CD4-positive, CD25-positive, alpha-beta regulatory T cell (primary cell): ENCODE measurements at regions not wholly inside any gene's neighbourhood (a gene's known extent, or its start where the extent isn't known, plus 50 kb on each side); places are given as distances from the start of the nearest gene placed in this dataset.

Experiments used
- ATAC-seq, 2 donors: fragments of 150-1000 bp; cut with Tn5 transposase; one replicate each; pipeline ENCODE4 v1.10.0; 2021; ENCODE audit warnings: low read depth in 2 of 2, moderate number of reproducible peaks in 2 of 2, moderate library complexity in 1 of 2
- DNase-seq, 3 donors: peaks; one replicate each; pipeline versions ENCODE4 v3.0.0 to v3.0.0-alpha.2; 2012 to 2022; ENCODE audit warnings: mixed read lengths in 1 of 3
- H3K27ac ChIP-seq: one replicate; pipeline ENCODE4 v1.7.0; 2013; ENCODE audit warnings: mild to moderate bottlenecking, low read length; ENCODE audit not compliant: insufficient read depth, poor library complexity, severe bottlenecking
- H3K27me3 ChIP-seq: one replicate; pipeline ENCODE4 v1.7.0; 2013; ENCODE audit warnings: low read length; ENCODE audit not compliant: control insufficient read depth, insufficient read depth
- H3K36me3 ChIP-seq: one replicate; pipeline ENCODE4 v1.7.0; 2013; ENCODE audit warnings: mild to moderate bottlenecking, low read length, moderate library complexity; ENCODE audit not compliant: control insufficient read depth, insufficient read depth
- H3K4me1 ChIP-seq: 2 replicates; pipeline ENCODE4 v1.7.0; 2013; ENCODE audit warnings: mild to moderate bottlenecking, low read length; ENCODE audit not compliant: insufficient read depth, control insufficient read depth, poor library complexity, severe bottlenecking
- H3K4me3 ChIP-seq: one replicate; pipeline ENCODE4 v1.7.0; 2013; ENCODE audit warnings: low read depth, mild to moderate bottlenecking, low read length, moderate library complexity
- H3K9me3 ChIP-seq, 2 experiments: 1 replicate in 1 of 2; 2 replicates in 1 of 2; pipeline ENCODE4 v1.7.0; 2013; ENCODE audit warnings: low read length in 2 of 2, mild to moderate bottlenecking in 1 of 2, moderate library complexity in 1 of 2; ENCODE audit not compliant: control insufficient read depth in 2 of 2
- H3K27ac Mint-ChIP-seq, 3 donors: one replicate each; pipeline ENCODE4 v1.8.0; 2020 to 2022; ENCODE audit warnings: mild to moderate bottlenecking in 3 of 3, mixed read lengths in 3 of 3, moderate library complexity in 2 of 3
- H3K27me3 Mint-ChIP-seq: one replicate; pipeline ENCODE4 v1.8.0; 2022; ENCODE audit warnings: mild to moderate bottlenecking, mixed read lengths
- H3K36me3 Mint-ChIP-seq: one replicate; pipeline ENCODE4 v1.8.0; 2020; ENCODE audit warnings: mixed read lengths
- H3K4me1 Mint-ChIP-seq, 4 donors: one replicate each; pipeline ENCODE4 v1.8.0; 2020 to 2022; ENCODE audit warnings: mixed read lengths in 4 of 4, mild to moderate bottlenecking in 1 of 4
- H3K4me3 Mint-ChIP-seq, 4 donors: one replicate each; pipeline ENCODE4 v1.8.0; 2020 to 2022; ENCODE audit warnings: mild to moderate bottlenecking in 4 of 4, mixed read lengths in 4 of 4, moderate library complexity in 3 of 4
- H3K9me3 Mint-ChIP-seq, 7 donors: one replicate each; pipeline ENCODE4 v1.8.0; 2020 to 2022; ENCODE audit warnings: mixed read lengths in 7 of 7, mild to moderate bottlenecking in 3 of 7, moderate library complexity in 2 of 7

DNA sequence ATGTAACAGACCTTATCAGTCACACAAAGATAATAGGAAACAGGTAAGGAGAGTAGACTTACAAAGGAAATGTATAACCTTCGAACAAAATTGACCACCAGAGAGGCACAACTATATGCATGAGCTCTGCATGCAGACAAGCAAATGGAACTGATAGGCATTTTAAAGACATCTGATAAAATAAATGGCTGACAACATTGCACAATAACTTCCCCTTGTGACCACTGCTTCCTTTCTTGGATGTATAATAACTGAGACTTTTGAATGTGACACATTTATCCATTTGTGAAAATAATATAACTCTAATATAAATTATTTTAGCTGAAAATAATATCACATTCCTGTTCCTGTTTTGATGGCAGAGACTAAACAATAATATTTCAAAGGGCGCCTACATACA is 654.2 kb upstream of the STEAP1 start:
- no peak for ATAC-seq
- Mint-ChIP-seq H3K4me3 (no peak overlapping the region), H3K4me1 (no peaks in the 10 kb centered on the region)

DNA sequence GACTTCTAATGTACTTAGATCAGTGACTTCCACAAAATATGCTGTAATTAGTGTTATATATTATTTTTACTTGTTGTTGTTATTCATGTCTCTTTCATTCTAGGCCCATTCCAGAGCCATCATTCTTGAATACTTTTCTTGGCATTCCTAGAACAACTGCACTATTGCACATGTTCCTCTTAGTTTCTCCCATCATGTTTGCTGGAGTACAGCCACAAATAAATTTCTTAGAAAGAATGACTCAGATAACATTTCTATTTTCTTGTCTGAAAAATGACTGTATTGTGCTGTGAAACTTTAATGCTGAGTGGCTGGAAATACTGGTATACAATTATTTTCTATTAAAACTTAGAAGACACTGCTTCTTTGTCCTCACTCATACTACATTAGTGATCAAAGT is 651.0 kb upstream of the STEAP1 start:
- Histone ChIP-seq H3K36me3 (no peaks in the 10 kb centered on the region), H3K27ac (no peak overlapping the region), H3K27me3 (no peaks in the 10 kb centered on the region), H3K4me3 (no peak overlapping the region), H3K4me1 (no peaks in the 10 kb centered on the region), H3K9me3 (peaks cover 0 to 3% of the 10 kb centered on the region in 2 experiments)
- Mint-ChIP-seq H3K27ac (no peak overlapping the region), H3K36me3 (no peaks in the 10 kb centered on the region), H3K4me3 (no peak overlapping the region), H3K27me3 (no peaks in the 10 kb centered on the region), H3K4me1 (no peaks in the 10 kb centered on the region), H3K9me3 (peaks cover 0 to 21% (median 3%) of the 10 kb centered on the region in 7 donors)
- ATAC-seq (no peak), DNase-seq (no peak)

More for the DNA sequence above, 654.2 kb upstream of the STEAP1 start:
- peaks cover 0 to 36% (median 4%) of the 10 kb centered on the region in 7 donors for H3K9me3 Mint-ChIP-seq
- no peaks in the 10 kb centered on the region for H3K4me1 ChIP-seq
- H3K36me3 Mint-ChIP-seq, result no peaks in the 10 kb centered on the region
- no peaks in the 10 kb centered on the region for H3K27me3 ChIP-seq
- DNase-seq, result no peak
- H3K27ac Mint-ChIP-seq, result no peak overlapping the region
- H3K27me3 Mint-ChIP-seq, result no peaks in the 10 kb centered on the region
- no peak overlapping the region for H3K4me3 ChIP-seq
- H3K27ac ChIP-seq, result no peak overlapping the region
- no peaks in the 10 kb centered on the region for H3K36me3 ChIP-seq
- peaks cover 0 to 3% of the 10 kb centered on the region in 2 experiments for H3K9me3 ChIP-seq

- no peak overlapping the region for H3K27ac ChIP-seq
- H3K4me1 ChIP-seq, result no peaks in the 10 kb centered on the region
- H3K4me3 ChIP-seq, result no peak overlapping the region
- H3K27ac Mint-ChIP-seq, result no peak overlapping the region
- H3K36me3 Mint-ChIP-seq, result no peaks in the 10 kb centered on the region
- no peak for ATAC-seq
- H3K4me3 Mint-ChIP-seq, result no peak overlapping the region
- H3K27me3 Mint-ChIP-seq, result no peaks in the 10 kb centered on the region
- DNase-seq, result no peak
- H3K36me3 ChIP-seq, result no peaks in the 10 kb centered on the region
- H3K9me3 ChIP-seq, result no peaks in the 10 kb centered on the region
- no peaks in the 10 kb centered on the region for H3K27me3 ChIP-seq
- H3K9me3 Mint-ChIP-seq, result peaks cover 0 to 14% (median 5%) of the 10 kb centered on the region in 7 donors
- H3K4me1 Mint-ChIP-seq, result no peaks in the 10 kb centered on the region
Observed at GRCh38 chr7:89507034-89507433, 647.2 kb upstream of the STEAP1 start.

DNA sequence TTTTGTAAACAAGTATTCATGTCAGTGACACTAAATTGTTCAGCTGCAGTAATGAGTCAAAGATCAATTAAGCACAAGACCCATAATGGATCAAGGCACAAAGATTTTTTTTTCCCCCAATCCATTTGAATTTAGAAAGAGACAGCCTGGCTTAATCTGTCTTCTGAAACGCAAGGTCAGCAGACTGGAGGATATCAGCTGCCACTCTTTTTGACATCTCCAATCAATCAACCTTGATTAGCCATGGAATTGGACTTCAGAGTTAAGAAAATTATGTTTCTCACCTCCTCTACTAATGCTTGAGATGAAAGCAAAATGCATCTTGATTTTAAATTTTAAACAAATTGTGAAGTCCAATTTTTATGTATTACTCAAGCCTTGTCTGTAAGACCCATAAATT is 642.4 kb upstream of the STEAP1 start:
- no peaks in the 10 kb centered on the region for H3K27me3 Mint-ChIP-seq
- H3K36me3 Mint-ChIP-seq, result no peaks in the 10 kb centered on the region
- DNase-seq (no peak), ATAC-seq (no peak)
- H3K4me3 Mint-ChIP-seq, result no peak overlapping the region
- Histone ChIP-seq H3K4me1 (no peaks in the 10 kb centered on the region), H3K9me3 (no peaks in the 10 kb centered on the region), H3K4me3 (no peak overlapping the region), H3K27ac (no peak overlapping the region), H3K36me3 (no peaks in the 10 kb centered on the region), H3K27me3 (no peaks in the 10 kb centered on the region)
- H3K27ac Mint-ChIP-seq, result no peak overlapping the region
- H3K4me1 Mint-ChIP-seq, result no peaks in the 10 kb centered on the region
- peaks cover 2 to 13% (median 6%) of the 10 kb centered on the region in 7 donors for H3K9me3 Mint-ChIP-seq

DNA sequence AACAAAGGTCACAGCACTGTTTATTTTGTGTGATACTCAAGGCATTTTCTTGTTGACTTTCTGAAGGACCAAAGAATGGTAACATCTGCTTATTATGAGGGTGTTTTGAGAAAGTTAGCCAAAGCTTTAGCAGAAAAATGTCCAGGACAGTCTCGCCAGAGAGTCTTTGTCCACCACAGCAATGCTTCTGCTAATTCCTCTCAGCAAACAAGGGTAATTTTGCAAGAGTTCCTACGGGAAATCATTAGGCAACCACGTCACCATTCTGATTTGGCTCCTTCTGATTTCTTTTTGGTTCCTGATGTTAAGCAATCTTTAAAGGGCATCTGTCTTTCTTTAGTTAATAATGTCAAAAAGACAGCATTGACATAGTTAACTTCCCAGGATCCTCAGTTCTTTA is 639.3 kb upstream of the STEAP1 start:
- H3K27me3 ChIP-seq, result no peaks in the 10 kb centered on the region
- H3K27ac ChIP-seq, result no peak overlapping the region
- Mint-ChIP-seq H3K4me1 (no peaks in the 10 kb centered on the region), H3K27me3 (no peaks in the 10 kb centered on the region), H3K4me3 (no peak overlapping the region), H3K36me3 (no peaks in the 10 kb centered on the region), H3K27ac (no peak overlapping the region), H3K9me3 (peaks cover 0 to 19% (median 7%) of the 10 kb centered on the region in 7 donors)
- no peaks in the 10 kb centered on the region for H3K4me1 ChIP-seq
- H3K4me3 ChIP-seq, result no peak overlapping the region
- ATAC-seq (no peak), DNase-seq (no peak)
- no peaks in the 10 kb centered on the region for H3K36me3 ChIP-seq
- no peaks in the 10 kb centered on the region for H3K9me3 ChIP-seq

- no peaks in the 10 kb centered on the region for H3K36me3 ChIP-seq
- DNase-seq (no peak), ATAC-seq (no peak)
- H3K4me3 ChIP-seq, result no peak overlapping the region
- Mint-ChIP-seq H3K27me3 (no peaks in the 10 kb centered on the region), H3K4me3 (no peak overlapping the region), H3K9me3 (peaks cover 3 to 19% (median 7%) of the 10 kb centered on the region in 7 donors), H3K27ac (no peak overlapping the region), H3K36me3 (no peaks in the 10 kb centered on the region), H3K4me1 (no peaks in the 10 kb centered on the region)
- H3K27ac ChIP-seq, result no peak overlapping the region
- H3K27me3 ChIP-seq, result no peaks in the 10 kb centered on the region
- no peaks in the 10 kb centered on the region for H3K4me1 ChIP-seq
- H3K9me3 ChIP-seq, result peaks cover 0 to 3% of the 10 kb centered on the region in 2 experiments
Observed at GRCh38 chr7:89517815-89518214, 636.5 kb upstream of the STEAP1 start.

GRCh38 chr7:89549768-89550167 is 604.5 kb upstream of the STEAP1 start:
- Mint-ChIP-seq H3K36me3 (no peaks in the 10 kb centered on the region), H3K4me1 (no peaks in the 10 kb centered on the region), H3K9me3 (peaks cover 0 to 13% (median 4%) of the 10 kb centered on the region in 7 donors), H3K27ac (no peak overlapping the region), H3K27me3 (no peaks in the 10 kb centered on the region), H3K4me3 (no peak overlapping the region)
- Histone ChIP-seq H3K36me3 (no peaks in the 10 kb centered on the region), H3K4me3 (no peak overlapping the region), H3K4me1 (no peaks in the 10 kb centered on the region), H3K27me3 (no peaks in the 10 kb centered on the region), H3K27ac (no peak overlapping the region), H3K9me3 (peaks cover 0 to 7% of the 10 kb centered on the region in 2 experiments)
- no peak for DNase-seq
- no peak for ATAC-seq

DNA sequence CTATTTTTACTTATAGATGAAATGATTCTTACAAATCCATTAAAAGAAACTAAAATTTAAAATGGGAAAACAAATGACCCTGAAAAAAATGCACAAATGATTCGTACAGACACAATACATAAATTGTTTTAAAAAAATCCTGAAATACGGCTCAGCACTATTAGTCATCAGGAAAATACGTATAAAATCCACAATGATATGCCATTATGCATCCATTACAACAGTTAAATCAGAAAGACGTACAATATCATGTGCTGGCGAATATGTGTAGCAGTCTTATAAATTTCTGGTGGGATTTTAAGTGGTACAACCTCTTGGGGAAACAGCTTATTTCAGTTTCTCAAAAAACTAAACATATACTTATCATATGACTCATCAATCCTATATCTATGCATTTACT is 600.1 kb upstream of the STEAP1 start:
- no peak overlapping the region for H3K4me3 ChIP-seq
- no peaks in the 10 kb centered on the region for H3K4me1 ChIP-seq
- H3K36me3 ChIP-seq, result no peaks in the 10 kb centered on the region
- no peak overlapping the region for H3K27ac ChIP-seq
- no peak for DNase-seq
- Mint-ChIP-seq H3K4me1 (no peaks in the 10 kb centered on the region), H3K27ac (no peak overlapping the region), H3K36me3 (no peaks in the 10 kb centered on the region), H3K4me3 (no peak overlapping the region), H3K9me3 (peaks cover 0 to 7% (median 5%) of the 10 kb centered on the region in 7 donors), H3K27me3 (no peaks in the 10 kb centered on the region)
- no peaks in the 10 kb centered on the region for H3K27me3 ChIP-seq
- no peak for ATAC-seq
- H3K9me3 ChIP-seq, result peaks cover 1 to 7% of the 10 kb centered on the region in 2 experiments
